Kidney epithelial cell (primary cell): ENCODE measurements at regions not wholly inside any gene's neighbourhood (a gene's known extent, or its start where the extent isn't known, plus 50 kb on each side); places are given as distances from the start of the nearest gene placed in this dataset.

Experiments
- DNase-seq: peaks from one replicate; pipeline ENCODE4 v3.0.0-alpha.2; 2010; ENCODE audit warnings: low read depth
- H3K27me3 ChIP-seq: 2 replicates; pipeline ENCODE4 v1.6.0; 2011; ENCODE audit warnings: low read length; ENCODE audit not compliant: control insufficient read depth, insufficient read depth
- H3K36me3 ChIP-seq: 2 replicates; pipeline ENCODE4 v1.5.1; 2011; ENCODE audit warnings: low read length; ENCODE audit not compliant: control insufficient read depth, insufficient read depth
- H3K4me3 ChIP-seq: 2 replicates; pipeline ENCODE4 v1.5.1; 2011; ENCODE audit warnings: low read depth, mild to moderate bottlenecking, control low read depth, low read length
- CTCF ChIP-seq: IDR thresholded peaks from 2 replicates; pipeline ENCODE4 v1.5.1; 2011; ENCODE audit warnings: mild to moderate bottlenecking, moderate library complexity, low read length, control low read depth, inconsistent platforms; ENCODE audit not compliant: insufficient read depth, poor library complexity, severe bottlenecking

GRCh38 chr3:64395490-64395889 lies 170.2 kb upstream of the PRICKLE2 start:
- Histone ChIP-seq H3K36me3 (no peaks in the 10 kb centered on the region), H3K27me3 (no peaks in the 10 kb centered on the region), H3K4me3 (no peak overlapping the region)
- no peak for DNase-seq
- TF ChIP-seq CTCF = no peak

DNA sequence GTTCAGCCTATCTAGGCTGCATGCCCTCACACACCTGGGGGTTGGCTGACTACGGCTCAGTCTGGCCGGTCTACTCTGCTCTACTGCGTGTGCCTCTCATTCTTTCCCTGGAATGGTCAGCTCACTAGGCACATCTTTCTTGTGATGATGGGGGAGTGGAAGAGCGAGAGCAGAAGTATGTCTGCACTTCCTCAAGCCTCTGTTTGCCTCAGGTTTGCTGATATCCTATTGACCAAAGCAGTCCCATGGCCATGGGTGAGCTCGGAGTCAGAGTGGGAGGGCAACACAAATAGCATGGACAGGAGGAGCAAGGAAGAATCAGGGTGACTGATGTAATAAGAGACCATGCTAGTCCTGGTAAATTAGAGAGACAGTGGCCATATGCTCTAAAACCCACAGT lies 167.9 kb upstream of the PRICKLE2 start:
- TF ChIP-seq CTCF = no peak
- no peak overlapping the region for H3K4me3 ChIP-seq
- H3K27me3 ChIP-seq = no peaks in the 10 kb centered on the region
- no peak for DNase-seq
- H3K36me3 ChIP-seq = no peaks in the 10 kb centered on the region

DNA sequence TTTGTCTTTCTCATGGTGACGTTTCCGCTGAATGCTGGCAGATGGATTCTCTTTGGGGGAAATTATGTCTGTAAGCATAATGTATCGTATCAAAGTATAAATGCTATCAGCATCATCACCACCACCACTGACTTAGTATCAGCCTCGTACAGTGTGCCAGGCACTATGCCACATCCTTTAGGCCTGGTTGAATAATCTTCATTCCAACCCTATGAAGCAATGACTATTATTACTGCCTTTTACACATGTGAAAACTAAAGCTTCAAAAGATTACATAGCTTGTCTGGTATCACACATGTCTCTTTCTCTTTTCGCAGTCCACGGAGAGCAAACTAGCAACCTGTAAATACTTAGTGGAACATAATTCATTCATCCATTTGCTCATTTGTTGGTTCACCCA lies 166.7 kb upstream of the PRICKLE2 start:
- TF ChIP-seq CTCF = no peak
- H3K36me3 ChIP-seq = no peaks in the 10 kb centered on the region
- H3K4me3 ChIP-seq = no peak overlapping the region
- H3K27me3 ChIP-seq = no peaks in the 10 kb centered on the region
- DNase-seq = no peak

- DNase-seq = no peak
Measured at GRCh38 chr3:64390893-64391292, 165.6 kb upstream of the PRICKLE2 start.

DNA sequence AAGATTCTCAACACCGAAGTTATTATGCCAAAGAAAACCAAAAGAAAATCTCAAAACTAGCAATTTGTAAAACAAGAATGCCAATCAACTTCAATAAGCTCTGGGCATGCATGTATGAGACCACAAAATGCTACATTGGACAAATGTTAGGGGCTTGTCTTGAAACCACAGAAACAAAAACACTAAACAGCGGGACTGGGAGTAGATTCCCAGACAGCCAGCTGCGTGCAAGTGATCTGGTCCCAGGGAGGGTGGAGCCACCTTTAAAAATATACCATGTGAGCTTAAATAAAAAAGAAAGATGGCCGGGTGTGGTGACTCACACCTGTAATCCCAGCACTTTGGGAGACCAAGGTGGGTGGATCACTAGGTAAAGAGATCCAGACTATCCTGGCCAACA lies 163.6 kb upstream of the PRICKLE2 start:
- Histone ChIP-seq H3K4me3 (no peak overlapping the region), H3K27me3 (no peaks in the 10 kb centered on the region), H3K36me3 (no peaks in the 10 kb centered on the region)
- TF ChIP-seq CTCF = no peak
- no peak for DNase-seq

More at GRCh38 chr3:64390893-64391292, 165.6 kb upstream of the PRICKLE2 start:
- Histone ChIP-seq H3K4me3 (no peak overlapping the region), H3K36me3 (no peaks in the 10 kb centered on the region), H3K27me3 (no peaks in the 10 kb centered on the region)
- no peak for TF ChIP-seq CTCF

DNA sequence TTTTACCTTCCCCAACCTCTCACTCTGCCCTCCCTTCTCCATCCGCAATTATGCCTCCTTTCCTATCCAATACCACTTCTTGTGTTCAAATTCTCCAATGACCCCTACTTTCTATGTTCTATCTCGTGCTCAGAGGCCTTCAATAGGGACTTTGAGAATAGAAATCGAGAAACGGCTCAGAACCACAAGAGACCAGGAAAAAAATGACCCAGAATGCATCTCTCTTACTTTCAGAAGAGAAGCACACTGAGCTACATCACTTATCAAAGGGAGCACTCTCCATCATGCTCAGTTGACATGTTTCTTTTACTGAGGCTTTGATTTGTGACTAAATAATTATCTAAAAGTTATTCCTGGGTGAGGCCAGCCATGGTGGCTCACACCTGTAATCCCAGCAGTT lies 162.4 kb upstream of the PRICKLE2 start:
- Histone ChIP-seq H3K27me3 (no peaks in the 10 kb centered on the region), H3K4me3 (no peak overlapping the region)
- TF ChIP-seq CTCF = no peak

More for the DNA sequence above, 162.4 kb upstream of the PRICKLE2 start:
- no peak for DNase-seq
- no peaks in the 10 kb centered on the region for H3K36me3 ChIP-seq
